HG03139 (cell line): ENCODE measurements at regions not wholly inside any gene's neighbourhood (a gene's known extent, or its start where the extent isn't known, plus 50 kb on each side); places are given as distances from the start of the nearest gene placed in this dataset.

Source experiments
- ATAC-seq: cut with Tn5 transposase; IDR thresholded peaks from one replicate; pipeline ENCODE4 v1.9.1; 2021; ENCODE audit not compliant: unreplicated experiment

DNA sequence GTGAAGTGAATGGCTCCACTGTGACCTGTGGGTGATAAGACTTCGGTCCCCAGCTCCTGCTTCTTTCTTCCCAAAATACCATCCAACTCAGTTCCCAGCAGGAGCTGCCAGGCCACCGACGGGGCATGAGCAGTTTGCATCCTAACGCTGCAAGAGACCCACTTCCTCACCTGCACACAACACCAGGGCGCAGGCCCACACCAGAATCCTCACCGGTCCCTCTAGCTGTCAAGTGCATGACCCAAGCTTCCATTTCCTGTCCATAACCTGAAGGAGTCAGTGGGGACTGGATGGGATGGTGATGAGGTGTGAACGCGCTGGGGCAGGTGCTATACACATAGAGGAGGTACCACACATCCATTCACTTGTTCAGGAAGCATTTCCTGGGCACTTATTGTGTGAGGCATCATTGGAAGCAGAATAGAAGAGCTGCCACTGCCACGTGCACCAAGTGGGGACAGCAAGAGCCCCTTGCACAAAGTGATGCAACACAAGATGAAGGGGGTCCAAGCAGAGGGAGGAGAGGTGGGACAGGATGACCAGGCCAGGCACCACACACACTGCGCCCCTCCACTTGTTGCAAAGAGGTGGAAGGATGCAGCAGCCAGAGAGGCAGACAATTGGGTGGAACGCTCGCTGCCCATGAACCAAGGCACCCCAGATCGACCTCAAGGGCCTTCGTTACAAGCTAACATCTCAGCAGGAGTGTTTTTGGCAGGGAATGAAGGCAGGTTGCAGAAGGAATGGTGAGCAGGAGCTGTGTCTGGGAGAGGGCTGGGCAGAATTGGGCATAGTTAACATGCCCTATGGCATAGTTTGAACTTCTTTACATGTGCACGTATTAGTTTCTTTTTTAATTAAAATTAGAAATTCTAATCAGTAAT, 605.8 kb upstream of the MGMT start:
- ATAC-seq: no peak

DNA sequence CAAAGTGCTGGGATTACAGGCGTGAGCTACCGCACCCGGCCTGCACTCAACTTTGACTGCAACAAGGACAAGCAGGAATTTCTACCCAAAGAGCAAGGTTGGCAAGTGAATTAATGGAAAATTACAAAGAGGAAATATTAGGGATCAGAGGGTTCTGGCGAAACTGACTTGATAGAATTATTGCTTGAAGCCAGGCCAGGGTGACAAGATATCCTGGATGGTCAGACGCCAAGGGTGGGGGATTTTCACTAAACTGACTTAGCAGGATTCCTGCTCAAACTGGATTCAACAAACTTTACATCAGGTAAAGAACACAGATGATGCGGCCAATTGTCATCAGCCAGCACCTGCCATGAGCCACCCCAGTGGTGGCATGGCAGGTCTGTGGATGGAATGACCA, 603.6 kb upstream of the MGMT start:
- ATAC-seq: no peak

DNA sequence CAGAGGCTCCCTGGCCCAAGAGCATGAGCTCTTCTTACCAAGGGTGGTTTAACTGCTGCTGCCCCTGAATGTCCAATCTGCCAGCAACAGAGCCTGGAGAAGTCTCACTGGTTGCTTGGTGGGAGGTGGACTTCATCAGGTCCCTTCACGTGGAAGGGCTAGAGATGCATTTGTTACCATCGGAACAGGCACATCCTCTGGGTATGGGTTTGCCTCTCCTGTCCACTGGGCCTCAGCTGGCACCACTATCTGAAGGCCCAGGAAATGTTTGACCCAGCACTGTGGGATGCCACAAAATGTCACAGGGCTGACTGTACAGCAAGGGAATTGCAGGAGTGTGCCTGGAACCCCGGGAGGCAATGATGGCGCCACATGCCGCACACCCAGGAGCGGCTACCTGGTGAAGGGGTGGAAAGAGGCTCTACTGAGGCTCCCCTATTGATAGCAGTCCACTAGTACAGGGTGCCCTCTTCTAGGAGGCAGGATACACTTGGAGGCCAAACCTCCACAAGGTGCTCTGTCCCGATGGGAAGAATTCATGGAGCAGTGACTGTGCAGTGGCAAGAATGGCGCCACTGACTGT, 603.1 kb upstream of the MGMT start:
- no peak for ATAC-seq

DNA sequence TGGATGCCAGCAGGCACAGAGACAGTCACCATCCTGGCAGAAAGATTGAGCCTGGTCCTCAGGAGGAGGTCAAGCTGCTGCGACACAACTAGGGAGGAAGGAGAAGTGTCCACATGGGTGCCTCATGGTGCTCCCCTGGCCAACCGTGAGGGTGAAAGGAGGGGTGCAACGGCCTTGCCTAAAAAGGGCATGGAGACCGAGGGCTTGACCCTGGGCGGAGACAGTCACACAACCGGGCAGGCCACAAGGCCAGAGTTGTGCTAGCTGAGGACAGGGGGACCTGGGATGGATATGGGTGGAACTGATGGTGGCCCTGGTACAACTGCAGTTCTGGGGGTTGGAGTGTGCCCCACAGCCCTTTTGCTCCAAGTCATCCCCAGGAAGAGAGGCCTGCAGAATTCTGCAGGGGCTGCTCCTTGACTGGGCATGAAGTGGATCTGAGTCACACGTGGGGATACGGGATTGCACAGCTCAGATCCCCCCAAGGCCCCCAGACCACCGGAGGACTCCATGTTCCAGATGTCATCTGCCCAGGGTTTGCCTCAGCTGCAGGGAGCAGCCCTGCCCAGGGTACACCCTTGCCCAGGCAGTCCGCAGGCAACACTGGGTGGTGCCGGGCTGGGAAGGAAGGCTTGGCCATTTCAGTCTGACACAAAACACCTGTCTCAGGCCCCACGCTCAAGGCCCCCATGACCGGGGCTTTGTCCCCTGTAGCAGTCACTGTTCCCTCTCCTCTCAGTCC, 602.3 kb upstream of the MGMT start:
- no peak for ATAC-seq

DNA sequence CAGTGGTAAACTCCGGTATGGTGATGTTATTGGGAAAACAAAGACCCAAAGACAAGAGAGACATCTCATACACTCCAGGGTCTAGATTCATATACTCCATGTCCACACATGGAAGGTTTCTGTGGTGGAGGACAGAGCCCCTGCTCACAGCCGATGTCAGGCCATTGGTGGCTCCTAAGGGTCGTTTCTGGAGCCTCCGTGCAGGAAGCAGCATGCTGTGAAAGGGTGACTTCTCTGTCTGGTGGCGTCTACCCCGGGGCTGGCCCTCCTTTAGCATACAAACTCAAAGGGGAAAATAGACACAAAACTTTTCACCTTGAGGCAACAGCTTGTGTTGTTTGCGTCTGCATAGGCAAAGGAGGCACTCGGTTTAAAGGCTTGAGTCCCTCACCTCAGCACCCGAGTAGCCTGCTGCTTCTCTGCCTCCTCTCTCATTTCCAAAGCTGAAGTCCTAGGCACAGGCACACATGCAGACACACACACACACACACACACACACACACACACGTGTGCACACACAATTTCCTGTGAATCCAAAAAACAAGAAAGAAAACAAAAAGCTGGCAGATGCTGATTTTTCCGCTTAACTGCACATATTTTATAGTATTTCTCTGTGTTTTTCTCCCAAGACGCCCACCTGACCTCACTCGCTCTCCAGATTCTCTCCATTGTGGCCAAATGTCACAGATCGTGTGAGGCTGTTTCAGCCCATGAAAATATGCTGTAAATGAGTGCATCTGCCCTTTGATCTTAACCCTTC, 601.4 kb upstream of the MGMT start:
- no peak for ATAC-seq

DNA sequence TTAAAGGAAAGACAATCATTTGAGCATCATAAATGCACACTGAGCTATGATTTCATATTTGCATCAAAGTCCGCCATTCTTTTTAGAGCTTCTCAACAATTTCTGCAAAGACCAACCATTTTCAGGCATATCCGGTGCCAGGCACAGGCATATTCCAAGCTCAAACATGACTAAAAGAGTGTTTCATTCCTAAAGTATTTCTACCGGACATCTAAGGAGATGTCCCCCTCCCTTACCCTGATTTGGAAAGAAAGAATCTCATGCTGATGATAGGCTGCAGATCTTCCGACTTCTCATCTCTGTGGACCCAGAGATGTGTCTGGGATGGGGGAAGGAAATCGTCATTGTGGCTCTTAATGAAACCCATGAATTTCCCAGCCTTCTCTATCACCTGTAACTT, 600.5 kb upstream of the MGMT start:
- no peak for ATAC-seq

DNA sequence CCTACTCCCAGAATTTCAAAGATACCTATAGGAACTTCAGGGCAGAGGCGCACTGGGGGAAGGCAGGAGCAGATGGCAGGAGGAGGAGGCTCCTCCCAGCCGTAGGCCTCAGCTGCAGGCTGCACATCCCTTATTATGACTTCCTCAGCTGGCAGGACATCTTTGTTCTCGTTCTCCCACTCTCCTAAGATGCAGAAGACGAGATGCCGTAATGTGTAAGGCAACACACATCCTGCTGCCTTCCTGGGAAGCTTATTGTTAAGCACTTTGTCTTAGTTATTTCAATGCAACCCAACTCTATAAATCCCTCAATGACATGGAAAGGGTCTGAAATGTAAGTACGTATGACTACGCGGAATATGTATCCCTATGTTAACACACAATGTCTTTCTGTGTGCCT, 599.8 kb upstream of the MGMT start:
- no peak for ATAC-seq

DNA sequence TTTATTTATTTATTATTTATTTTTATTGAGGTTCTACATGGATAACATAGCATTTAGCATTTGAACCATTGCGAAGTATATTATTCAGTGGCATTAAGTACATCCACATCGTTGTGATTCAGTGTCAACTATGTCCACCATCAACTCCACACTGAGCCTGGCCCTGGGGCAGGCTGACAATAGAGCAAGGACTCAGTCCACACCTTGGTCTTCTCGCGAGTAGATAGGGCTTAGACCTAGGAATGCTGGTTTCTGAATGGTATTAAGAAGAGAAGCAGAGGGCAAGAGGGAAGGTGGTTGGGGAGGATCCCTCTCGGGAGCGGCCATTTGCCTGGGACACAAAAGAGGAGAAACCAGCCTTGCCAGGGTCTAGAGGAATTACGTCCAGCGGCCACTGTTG, 599.2 kb upstream of the MGMT start:
- no peak for ATAC-seq

DNA sequence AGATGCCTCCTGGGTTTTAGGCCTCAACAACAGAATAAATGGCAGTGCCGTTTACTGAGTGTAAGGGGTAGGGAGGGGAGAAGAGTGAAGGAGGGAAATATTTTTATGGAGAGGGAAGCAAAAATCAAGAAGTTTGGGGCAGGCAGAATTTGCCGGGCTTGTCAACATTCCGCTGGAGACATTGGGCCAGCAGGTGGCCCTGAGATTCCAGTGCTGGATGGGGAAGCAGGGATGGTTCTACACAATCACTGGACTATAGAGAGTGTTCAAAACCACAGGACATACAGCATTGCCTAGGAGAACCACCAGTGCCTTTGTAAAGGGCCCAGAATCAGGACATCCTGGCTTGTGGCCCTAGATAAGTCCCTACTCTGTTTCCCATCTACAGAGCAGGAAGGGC, 598.6 kb upstream of the MGMT start:
- no peak for ATAC-seq

DNA sequence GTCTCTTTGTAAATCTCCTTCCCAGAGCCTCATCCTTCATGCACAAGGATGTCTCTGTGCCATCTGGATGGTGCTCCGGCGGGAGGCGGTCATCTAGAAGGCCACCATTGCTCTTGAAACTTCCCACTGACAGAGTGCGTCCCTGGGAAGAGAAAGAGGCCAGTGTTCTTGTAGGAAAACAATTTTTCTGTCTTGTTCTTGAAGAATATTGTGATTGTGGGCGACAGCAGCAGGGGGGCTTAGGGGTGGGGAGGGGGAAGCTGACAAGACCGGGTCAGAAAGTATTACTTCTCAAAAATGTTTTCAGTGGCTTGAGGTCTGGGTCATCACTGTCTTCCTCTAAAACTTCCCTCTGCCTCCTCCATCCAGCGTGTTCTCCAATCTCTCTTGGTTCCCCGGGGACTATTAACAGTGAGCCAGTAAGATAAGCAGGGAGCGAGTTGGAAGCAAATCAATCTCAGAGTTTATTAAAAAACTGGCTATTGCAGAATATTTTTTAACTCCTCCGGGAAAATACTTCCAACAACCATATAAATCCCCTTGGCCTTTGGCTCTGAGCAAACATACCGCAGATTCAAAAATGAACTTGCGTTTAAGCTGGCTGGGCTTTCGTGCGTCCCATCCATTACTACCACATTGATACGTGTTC, 597.8 kb upstream of the MGMT start:
- no peak for ATAC-seq

DNA sequence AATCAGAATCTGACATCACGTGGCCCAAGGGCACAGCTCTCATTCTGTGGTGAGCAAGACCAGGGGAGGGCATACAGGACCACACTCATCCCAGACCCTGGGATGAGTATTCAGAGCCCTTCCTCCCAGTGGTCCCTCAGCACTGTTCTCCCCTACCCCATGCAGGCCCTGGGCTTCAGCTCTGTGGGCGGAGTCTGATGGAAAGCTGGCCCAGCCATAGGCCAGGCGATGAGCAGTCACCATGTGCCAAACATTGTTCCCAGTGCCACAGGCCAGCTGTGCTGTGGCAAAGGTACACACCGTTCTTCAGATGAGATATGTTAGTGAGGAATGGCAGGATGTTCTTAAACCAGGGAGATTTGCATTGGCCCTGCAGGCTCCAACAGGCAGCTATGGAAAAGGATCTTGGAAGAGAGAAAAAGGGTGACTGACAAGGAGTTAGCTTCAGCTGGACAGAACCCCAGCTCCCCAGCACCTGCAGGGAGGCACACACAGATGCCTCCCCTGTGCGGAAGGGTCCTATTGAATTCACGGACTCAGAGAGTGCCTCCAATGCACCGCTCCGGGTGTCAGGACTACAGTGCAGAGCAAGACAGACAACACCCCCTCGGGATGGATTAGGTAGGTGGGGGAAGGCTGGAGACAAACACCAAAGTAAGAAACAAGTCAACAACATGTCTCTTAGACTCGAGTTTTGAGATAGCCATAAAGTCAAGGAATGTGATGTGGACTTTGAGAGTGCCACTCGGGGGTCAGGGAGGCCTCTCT, 596.0 kb upstream of the MGMT start:
- ATAC-seq: no peak

DNA sequence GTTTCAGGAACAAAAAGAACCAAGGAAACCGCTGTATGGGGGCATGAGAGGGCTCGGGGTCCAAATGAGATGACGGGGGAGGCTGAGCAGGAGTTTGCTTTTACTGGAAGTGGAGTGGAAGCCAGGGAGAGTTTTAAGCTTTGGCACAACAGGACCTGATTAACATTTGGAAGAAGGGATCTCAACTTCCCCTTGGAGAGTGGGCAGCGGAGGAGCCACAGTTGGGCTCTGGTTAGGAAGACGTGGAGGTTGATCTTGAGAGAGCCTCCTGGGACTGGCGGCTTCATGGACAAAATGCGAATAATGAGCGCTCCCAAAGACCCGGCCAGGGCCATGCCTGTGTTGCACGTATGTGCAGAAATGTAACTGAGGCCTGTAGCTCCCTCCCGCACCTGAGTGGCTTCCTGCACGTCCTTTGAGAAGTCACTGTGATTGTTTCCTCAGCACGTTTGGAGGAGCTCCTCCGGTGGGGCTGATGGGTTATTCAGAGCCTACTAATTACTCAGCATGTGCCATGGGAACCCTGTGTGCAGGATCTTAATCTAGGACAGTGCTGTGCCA, 595.3 kb upstream of the MGMT start:
- ATAC-seq: no peak

DNA sequence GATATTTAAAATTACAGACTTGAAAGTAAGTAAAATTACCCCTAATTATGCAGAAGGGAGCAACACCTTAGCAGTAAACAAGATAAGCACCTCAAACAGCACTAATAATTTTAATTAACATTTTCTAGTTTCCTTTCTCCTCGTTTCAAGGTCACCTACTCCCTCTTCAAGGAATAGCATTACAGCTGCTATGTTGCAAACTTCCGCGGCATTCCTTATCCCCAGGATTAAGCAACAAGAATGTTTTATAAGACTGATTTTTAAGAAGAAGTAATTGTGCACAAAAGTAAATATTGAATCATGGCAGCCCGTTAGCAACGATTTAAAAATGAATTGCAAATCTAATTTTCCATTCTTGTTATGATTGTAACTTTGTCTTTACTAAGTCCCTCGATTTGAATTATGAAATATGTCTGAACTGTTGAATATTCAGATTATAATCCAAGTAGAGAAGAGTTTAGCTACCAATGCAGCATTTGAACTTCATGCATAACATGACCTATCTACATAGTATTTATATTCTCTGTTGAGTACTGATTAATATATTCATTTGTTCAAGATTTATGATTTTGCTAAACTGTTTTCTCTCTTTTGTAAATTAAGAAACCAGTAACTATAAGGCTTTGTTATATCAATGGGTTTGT, 593.5 kb upstream of the MGMT start:
- no peak for ATAC-seq

DNA sequence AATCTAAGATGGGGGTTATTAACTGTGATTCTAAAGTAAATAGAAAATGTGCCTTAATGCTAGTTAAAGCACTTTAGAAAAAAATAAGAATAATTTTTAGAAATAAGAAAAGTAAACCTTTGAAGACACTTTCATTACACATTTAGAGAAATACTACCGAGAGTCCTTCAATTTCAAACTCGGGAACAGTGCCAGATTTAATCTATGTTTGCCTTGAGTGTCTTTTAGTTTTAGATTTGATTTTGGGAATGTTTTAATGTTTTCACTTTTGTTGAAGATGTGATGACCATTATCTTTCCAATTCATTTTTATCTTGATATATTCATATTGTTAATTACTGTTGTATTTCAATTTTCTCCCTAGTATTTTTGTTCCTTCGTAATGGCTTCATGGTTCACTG, 592.7 kb upstream of the MGMT start:
- ATAC-seq: no peak

DNA sequence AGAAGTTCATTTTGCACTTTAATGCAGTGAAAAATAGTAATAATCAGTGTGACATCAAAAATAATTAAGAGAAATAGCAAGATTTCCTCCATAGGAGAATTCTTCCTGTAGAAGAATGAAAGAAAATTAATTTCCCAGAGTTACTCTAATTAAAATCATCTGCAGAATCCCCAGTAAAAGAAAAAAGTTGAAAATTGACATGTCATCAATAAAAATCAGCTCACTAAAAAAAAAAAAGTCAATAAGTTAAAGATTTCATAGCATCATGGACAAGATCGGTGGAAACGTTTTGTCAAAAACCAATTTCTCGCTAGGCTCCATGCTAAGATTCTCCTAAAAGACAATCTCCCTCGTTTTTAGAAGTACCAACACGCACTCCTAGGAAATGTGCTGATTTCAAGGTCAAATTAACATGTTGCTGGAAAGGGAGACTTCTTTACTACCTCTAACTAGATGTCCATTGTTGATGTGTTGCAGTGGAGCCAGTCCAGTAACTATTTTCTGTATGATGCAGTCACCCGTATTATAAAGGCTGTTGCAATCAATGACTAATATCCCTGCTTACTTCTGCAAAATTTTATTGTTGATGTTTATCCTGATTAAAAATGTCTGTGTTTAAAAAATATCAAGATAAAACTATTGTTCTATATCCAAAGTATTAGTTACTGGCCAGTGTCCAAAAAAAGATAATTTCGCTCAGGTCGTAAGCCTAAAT, 591.9 kb upstream of the MGMT start:
- ATAC-seq: no peak

DNA sequence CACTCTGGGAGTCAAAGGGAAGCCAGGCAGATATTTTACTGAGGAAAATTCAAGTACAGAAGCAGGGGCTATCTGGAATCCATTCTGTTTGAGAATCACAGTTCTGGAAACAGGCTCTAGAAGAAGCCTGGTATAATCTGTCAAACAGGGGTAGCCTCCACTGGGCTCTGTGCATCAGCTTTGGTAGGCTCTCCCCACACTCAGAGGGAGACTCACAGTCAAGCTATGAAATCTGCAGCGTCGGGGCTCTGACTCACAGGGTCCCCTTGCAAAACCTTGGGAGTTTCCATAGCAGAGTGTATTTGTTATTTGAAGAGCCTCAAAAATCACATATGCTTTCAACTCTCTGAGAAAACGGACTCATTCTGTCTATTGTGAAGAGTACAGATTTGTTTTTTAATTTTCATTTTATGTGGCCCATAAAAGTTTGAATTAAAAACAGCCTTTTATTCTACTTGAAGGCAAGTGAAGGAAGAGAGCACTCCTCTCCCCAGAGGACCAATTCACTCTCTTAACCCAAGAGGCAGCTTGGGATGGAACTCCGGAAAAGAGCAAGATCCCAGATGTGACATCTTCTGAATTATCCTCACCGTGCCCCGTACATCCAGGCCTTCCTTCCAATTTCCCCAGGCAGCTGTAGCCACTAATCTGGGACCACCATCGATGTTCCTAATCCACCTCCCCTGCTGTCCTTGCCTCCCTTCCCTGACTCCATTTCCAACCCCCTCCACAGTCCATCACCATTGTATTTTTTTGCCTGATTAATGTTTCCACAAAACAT, 590.9 kb upstream of the MGMT start:
- ATAC-seq: no peak

DNA sequence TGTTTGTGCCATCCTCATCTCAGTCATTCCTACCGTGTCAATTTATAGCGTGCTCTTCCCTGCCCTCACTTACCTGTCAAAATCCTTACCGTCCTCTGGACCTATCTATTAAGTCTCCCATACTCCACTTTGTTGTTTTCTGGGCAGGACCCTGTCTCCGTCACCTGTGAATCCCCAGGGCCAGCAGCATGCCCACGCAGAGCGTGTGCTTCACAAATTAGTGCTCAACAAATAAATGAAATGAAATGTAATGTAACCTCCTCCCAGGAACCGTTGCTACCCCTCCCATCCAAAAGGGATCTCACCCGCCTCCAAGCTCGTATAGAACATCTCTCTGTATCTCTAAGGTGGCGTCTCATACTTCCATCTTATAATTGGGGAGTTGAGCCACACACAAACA, 589.9 kb upstream of the MGMT start:
- no peak for ATAC-seq

DNA sequence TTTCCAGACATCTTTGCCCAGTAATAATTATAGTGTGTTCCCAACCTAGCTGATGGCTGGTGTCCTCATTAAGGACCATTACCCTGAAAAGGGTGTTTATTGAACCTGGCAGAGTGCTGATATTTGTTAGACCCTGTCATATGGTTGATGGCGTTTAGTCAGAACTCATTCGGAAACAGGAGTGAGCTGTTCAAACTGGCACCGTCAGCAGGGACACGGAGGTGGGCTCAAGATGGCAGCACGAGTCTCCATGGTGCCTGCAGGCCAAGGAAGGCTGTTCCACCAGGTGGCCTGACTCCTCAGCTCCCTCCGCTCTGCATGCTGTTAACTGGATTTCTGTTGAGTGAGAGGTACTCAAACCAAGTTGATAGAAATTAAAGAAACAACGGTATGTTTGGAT, 589.1 kb upstream of the MGMT start:
- no peak for ATAC-seq
